PFSK-1 (cell line): ENCODE measurements at regions not wholly inside any gene's neighbourhood (a gene's known extent, or its start where the extent isn't known, plus 50 kb on each side); places are given as distances from the start of the nearest gene placed in this dataset.

Experiments used
- FOXP2 ChIP-seq: optimal IDR thresholded peaks from 2 replicates; pipeline ENCODE3; 2011; ENCODE audit warnings: borderline replicate concordance, control low read depth, inconsistent platforms; ENCODE audit not compliant: insufficient read depth; ENCODE audit errors: extremely low read length, extremely low read depth
- POLR2AphosphoS5 ChIP-seq: IDR thresholded peaks from 2 replicates; pipeline ENCODE4 v1.6.1; 2012; ENCODE audit warnings: low read depth, mild to moderate bottlenecking, control low read depth, low read length, moderate library complexity
- SIN3A ChIP-seq: IDR thresholded peaks from 2 replicates; pipeline ENCODE4 v1.6.1; 2012; ENCODE audit warnings: mild to moderate bottlenecking, low read length, moderate library complexity, borderline replicate concordance; ENCODE audit not compliant: insufficient read depth
- TAF1 ChIP-seq: IDR thresholded peaks from 2 replicates; pipeline ENCODE4 v1.6.1; 2012; ENCODE audit warnings: low read length, control low read depth, borderline replicate concordance; ENCODE audit not compliant: insufficient read depth
- TF ChIP-seq, protein P1 (sequence below), 2 experiments: IDR thresholded peaks; 2 replicates each; pipeline versions ENCODE4 v1.6.1 to v1.8.0; 2011 to 2012; ENCODE audit warnings: low read depth in 2 of 2, low read length in 2 of 2, control low read depth in 1 of 2, inconsistent platforms in 1 of 2, mild to moderate bottlenecking in 1 of 2, moderate library complexity in 1 of 2; ENCODE audit not compliant: insufficient read depth in 1 of 2

GRCh38 chr2:238670111-238670585, 177.7 kb upstream of the TWIST2 start:
- TF ChIP-seq FOXP2, result no peak
- TF ChIP-seq SIN3A, result no peak
- TF ChIP-seq, protein P1, sequence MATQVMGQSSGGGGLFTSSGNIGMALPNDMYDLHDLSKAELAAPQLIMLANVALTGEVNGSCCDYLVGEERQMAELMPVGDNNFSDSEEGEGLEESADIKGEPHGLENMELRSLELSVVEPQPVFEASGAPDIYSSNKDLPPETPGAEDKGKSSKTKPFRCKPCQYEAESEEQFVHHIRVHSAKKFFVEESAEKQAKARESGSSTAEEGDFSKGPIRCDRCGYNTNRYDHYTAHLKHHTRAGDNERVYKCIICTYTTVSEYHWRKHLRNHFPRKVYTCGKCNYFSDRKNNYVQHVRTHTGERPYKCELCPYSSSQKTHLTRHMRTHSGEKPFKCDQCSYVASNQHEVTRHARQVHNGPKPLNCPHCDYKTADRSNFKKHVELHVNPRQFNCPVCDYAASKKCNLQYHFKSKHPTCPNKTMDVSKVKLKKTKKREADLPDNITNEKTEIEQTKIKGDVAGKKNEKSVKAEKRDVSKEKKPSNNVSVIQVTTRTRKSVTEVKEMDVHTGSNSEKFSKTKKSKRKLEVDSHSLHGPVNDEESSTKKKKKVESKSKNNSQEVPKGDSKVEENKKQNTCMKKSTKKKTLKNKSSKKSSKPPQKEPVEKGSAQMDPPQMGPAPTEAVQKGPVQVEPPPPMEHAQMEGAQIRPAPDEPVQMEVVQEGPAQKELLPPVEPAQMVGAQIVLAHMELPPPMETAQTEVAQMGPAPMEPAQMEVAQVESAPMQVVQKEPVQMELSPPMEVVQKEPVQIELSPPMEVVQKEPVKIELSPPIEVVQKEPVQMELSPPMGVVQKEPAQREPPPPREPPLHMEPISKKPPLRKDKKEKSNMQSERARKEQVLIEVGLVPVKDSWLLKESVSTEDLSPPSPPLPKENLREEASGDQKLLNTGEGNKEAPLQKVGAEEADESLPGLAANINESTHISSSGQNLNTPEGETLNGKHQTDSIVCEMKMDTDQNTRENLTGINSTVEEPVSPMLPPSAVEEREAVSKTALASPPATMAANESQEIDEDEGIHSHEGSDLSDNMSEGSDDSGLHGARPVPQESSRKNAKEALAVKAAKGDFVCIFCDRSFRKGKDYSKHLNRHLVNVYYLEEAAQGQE (IDR thresholded peaks at IDR 0.05; ENCODE audit: insufficient read depth in 1 of 2, low read depth in 2 of 2, low read length in 2 of 2), result no peak
- no peak for TF ChIP-seq POLR2AphosphoS5
- no peak for TF ChIP-seq TAF1
